ENCODE measurements at regions not wholly inside any gene's neighbourhood (a gene's known extent, or its start where the extent isn't known, plus 50 kb on each side); places are given as distances from the start of the nearest gene placed in this dataset.
"Not testable (repeated sequence)": the region's sequence is repeated elsewhere in the genome, so short reads cannot be mapped to it uniquely, and the experiment has no call there.

- no peak overlapping the region for H3K27ac Mint-ChIP-seq
- H3K9me3 Mint-ChIP-seq: no peaks in the 10 kb centered on the region
- peaks cover 4% of the 10 kb centered on the region for H3K27me3 Mint-ChIP-seq
- no peaks in the 10 kb centered on the region for H3K36me3 Mint-ChIP-seq (ENCODE audit: low read depth)
- H3K4me3 Mint-ChIP-seq: no peak overlapping the region
- no peaks in the 10 kb centered on the region for H3K4me1 Mint-ChIP-seq
- no peak for ATAC-seq (replicated peaks)
Observed at GRCh38 chr10:114708084-114708483, 50.0 kb upstream of the ABLIM1 start.

- Mint-ChIP-seq H3K9me3 (no peaks in the 10 kb centered on the region), H3K36me3 (ENCODE audit: low read depth) (no peaks in the 10 kb centered on the region), H3K27me3 (peaks cover 9% of the 10 kb centered on the region), H3K27ac (no peak overlapping the region), H3K4me1 (no peaks in the 10 kb centered on the region), H3K4me3 (no peak overlapping the region)
- no peak for ATAC-seq (replicated peaks)
Observed at GRCh38 chr10:114708717-114709335, 50.8 kb upstream of the ABLIM1 start.

- no peak for ATAC-seq (replicated peaks)
- peaks cover 9% of the 10 kb centered on the region for H3K27me3 Mint-ChIP-seq
- H3K4me3 Mint-ChIP-seq: no peak overlapping the region
- no peaks in the 10 kb centered on the region for H3K4me1 Mint-ChIP-seq
- H3K9me3 Mint-ChIP-seq: no peaks in the 10 kb centered on the region
- H3K27ac Mint-ChIP-seq: no peak overlapping the region
- H3K36me3 Mint-ChIP-seq (ENCODE audit: low read depth): no peaks in the 10 kb centered on the region
Observed at GRCh38 chr10:114709984-114710383, 51.9 kb upstream of the ABLIM1 start.

GRCh38 chr10:114711176-114711868 is 53.2 kb upstream of the ABLIM1 start:
- Mint-ChIP-seq H3K36me3 (ENCODE audit: low read depth) (no peaks in the 10 kb centered on the region), H3K27me3 (peaks cover 9% of the 10 kb centered on the region), H3K9me3 (no peaks in the 10 kb centered on the region), H3K4me1 (no peaks in the 10 kb centered on the region), H3K4me3 (no peak overlapping the region), H3K27ac (no peak overlapping the region)
- ATAC-seq (replicated peaks): no peak

GRCh38 chr10:114711869-114712250 is 53.8 kb upstream of the ABLIM1 start:
- Mint-ChIP-seq H3K4me1 (no peaks in the 10 kb centered on the region), H3K27ac (no peak overlapping the region), H3K27me3 (peaks cover 9% of the 10 kb centered on the region), H3K36me3 (ENCODE audit: low read depth) (no peaks in the 10 kb centered on the region), H3K4me3 (no peak overlapping the region), H3K9me3 (no peaks in the 10 kb centered on the region)
- ATAC-seq (replicated peaks): no peak

GRCh38 chr10:114713525-114714090 is 55.5 kb upstream of the ABLIM1 start:
- Mint-ChIP-seq H3K9me3 (no peaks in the 10 kb centered on the region), H3K27me3 (peaks cover 9% of the 10 kb centered on the region)

GRCh38 chr10:114714281-114714741 is 56.2 kb upstream of the ABLIM1 start:
- H3K27ac Mint-ChIP-seq: no peak overlapping the region
- H3K27me3 Mint-ChIP-seq: peaks cover 9% of the 10 kb centered on the region
- H3K9me3 Mint-ChIP-seq: no peaks in the 10 kb centered on the region
- no peak overlapping the region for H3K4me3 Mint-ChIP-seq
- H3K36me3 Mint-ChIP-seq (ENCODE audit: low read depth): no peaks in the 10 kb centered on the region
- no peaks in the 10 kb centered on the region for H3K4me1 Mint-ChIP-seq
- no peak for ATAC-seq (replicated peaks)

More at GRCh38 chr10:114713525-114714090, 55.5 kb upstream of the ABLIM1 start:
- Mint-ChIP-seq H3K27ac (no peak overlapping the region), H3K36me3 (ENCODE audit: low read depth) (no peaks in the 10 kb centered on the region), H3K4me3 (no peak overlapping the region), H3K4me1 (no peaks in the 10 kb centered on the region)
- ATAC-seq (replicated peaks): no peak

- H3K27ac Mint-ChIP-seq: no peak overlapping the region
- no peak overlapping the region for H3K4me3 Mint-ChIP-seq
- ATAC-seq (replicated peaks): no peak
- peaks cover 9% of the 10 kb centered on the region for H3K27me3 Mint-ChIP-seq
- no peaks in the 10 kb centered on the region for H3K4me1 Mint-ChIP-seq
- H3K9me3 Mint-ChIP-seq: no peaks in the 10 kb centered on the region
- H3K36me3 Mint-ChIP-seq (ENCODE audit: low read depth): no peaks in the 10 kb centered on the region
Observed at GRCh38 chr10:114715171-114715670, 57.1 kb upstream of the ABLIM1 start.

GRCh38 chr10:114716811-114717404 is 58.8 kb upstream of the ABLIM1 start:
- peaks cover 9% of the 10 kb centered on the region for H3K27me3 Mint-ChIP-seq
- no peak overlapping the region for H3K4me3 Mint-ChIP-seq
- no peaks in the 10 kb centered on the region for H3K9me3 Mint-ChIP-seq
- H3K4me1 Mint-ChIP-seq: no peaks in the 10 kb centered on the region
- no peaks in the 10 kb centered on the region for H3K36me3 Mint-ChIP-seq (ENCODE audit: low read depth)
- no peak for ATAC-seq (replicated peaks)
- H3K27ac Mint-ChIP-seq: no peak overlapping the region

- not testable (repeated sequence) for H3K4me1 Mint-ChIP-seq; H3K4me3 Mint-ChIP-seq; H3K36me3 Mint-ChIP-seq (ENCODE audit: low read depth); ATAC-seq (replicated peaks); H3K27ac Mint-ChIP-seq; H3K27me3 Mint-ChIP-seq; H3K9me3 Mint-ChIP-seq
Observed at GRCh38 chr10:114717881-114718280, 59.8 kb upstream of the ABLIM1 start.

- Mint-ChIP-seq H3K27me3 (peaks cover 3% of the 10 kb centered on the region), H3K4me3 (no peak overlapping the region), H3K27ac (no peak overlapping the region), H3K9me3 (no peaks in the 10 kb centered on the region), H3K4me1 (no peaks in the 10 kb centered on the region), H3K36me3 (ENCODE audit: low read depth) (no peaks in the 10 kb centered on the region)
- no peak for ATAC-seq (replicated peaks)
Observed at GRCh38 chr10:114718374-114718773, 60.3 kb upstream of the ABLIM1 start.

GRCh38 chr10:114719311-114719710 is 61.2 kb upstream of the ABLIM1 start:
- no peak for ATAC-seq (replicated peaks)
- Mint-ChIP-seq H3K4me1 (no peaks in the 10 kb centered on the region), H3K36me3 (ENCODE audit: low read depth) (no peaks in the 10 kb centered on the region), H3K4me3 (no peak overlapping the region), H3K27me3 (no peaks in the 10 kb centered on the region), H3K27ac (no peak overlapping the region), H3K9me3 (no peaks in the 10 kb centered on the region)

- not testable (repeated sequence) for H3K9me3 Mint-ChIP-seq; H3K4me1 Mint-ChIP-seq; ATAC-seq (replicated peaks); H3K36me3 Mint-ChIP-seq (ENCODE audit: low read depth); H3K27ac Mint-ChIP-seq; H3K4me3 Mint-ChIP-seq; H3K27me3 Mint-ChIP-seq
Observed at GRCh38 chr10:114720023-114720422, 61.9 kb upstream of the ABLIM1 start.

GRCh38 chr10:114720685-114721278 is 62.7 kb upstream of the ABLIM1 start:
- H3K36me3 Mint-ChIP-seq (ENCODE audit: low read depth): no peaks in the 10 kb centered on the region
- H3K4me1 Mint-ChIP-seq: no peaks in the 10 kb centered on the region
- ATAC-seq (replicated peaks): no peak

More at GRCh38 chr10:114720685-114721278, 62.7 kb upstream of the ABLIM1 start:
- no peak overlapping the region for H3K4me3 Mint-ChIP-seq
- H3K9me3 Mint-ChIP-seq: no peaks in the 10 kb centered on the region
- H3K27me3 Mint-ChIP-seq: no peaks in the 10 kb centered on the region
- H3K27ac Mint-ChIP-seq: no peak overlapping the region

Data from activated T-helper 17 cell treated with anti-CD3 and anti-CD28 coated beads, Interleukin-2, amount 50 U/mL, for 72 hours (primary cell).